ENCODE measurements at regions not wholly inside any gene's neighbourhood (a gene's known extent, or its start where the extent isn't known, plus 50 kb on each side); places are given as distances from the start of the nearest gene placed in this dataset.

DNA sequence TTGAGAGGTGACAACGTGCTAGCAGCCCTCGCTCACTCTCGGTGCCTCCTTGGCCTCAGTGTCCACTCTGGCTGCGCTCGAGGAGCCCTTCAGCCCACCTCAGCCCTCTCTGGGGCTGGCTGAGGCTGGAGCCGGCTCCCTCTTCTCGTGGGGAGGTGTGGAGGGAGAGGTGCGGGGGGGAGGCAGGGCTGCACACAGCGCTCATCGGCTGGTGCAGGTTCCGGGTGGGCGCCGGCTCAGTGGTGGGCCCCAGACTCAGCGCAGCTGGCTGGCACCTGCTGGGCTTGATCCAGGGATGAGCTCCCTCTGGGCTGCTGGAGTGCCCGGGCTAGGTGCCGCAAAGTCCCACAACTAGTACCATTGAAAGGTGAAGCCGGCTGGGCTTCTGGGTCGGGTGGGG, 957.8 kb upstream of the GJE1 start:
- peaks cover 3% of the 10 kb centered on the region for H3K9me3 Mint-ChIP-seq
- no peaks in the 10 kb centered on the region for H3K4me1 Mint-ChIP-seq
- no peak overlapping the region for H3K4me3 Mint-ChIP-seq

DNA sequence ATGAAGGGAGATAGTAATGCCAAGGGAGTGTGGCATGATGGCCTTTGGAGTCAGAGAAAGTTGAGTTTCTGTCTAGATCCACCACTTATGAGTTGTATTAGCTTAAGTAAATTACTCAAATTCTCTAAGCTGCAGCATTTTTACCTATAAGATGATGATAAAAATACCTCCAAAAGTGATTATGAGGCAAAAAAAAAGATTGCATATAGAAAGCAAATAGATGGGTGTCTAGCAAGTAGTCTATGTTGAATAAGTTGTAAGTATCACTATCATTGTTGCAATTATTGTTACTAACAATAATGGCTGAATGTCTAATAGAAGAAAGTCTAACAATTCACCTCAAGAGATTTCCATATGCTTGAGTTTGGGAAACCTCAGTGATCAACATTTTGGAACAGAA, 959.2 kb upstream of the GJE1 start:
- Mint-ChIP-seq H3K27me3 (ENCODE audit: low read depth) (peaks cover 4% of the 10 kb centered on the region), H3K4me1 (peaks cover 5% of the 10 kb centered on the region), H3K27ac (no peak overlapping the region), H3K36me3 (ENCODE audit: low read depth) (no peaks in the 10 kb centered on the region), H3K9me3 (peaks cover 3% of the 10 kb centered on the region), H3K4me3 (no peak overlapping the region)
- TF ChIP-seq, protein P1, sequence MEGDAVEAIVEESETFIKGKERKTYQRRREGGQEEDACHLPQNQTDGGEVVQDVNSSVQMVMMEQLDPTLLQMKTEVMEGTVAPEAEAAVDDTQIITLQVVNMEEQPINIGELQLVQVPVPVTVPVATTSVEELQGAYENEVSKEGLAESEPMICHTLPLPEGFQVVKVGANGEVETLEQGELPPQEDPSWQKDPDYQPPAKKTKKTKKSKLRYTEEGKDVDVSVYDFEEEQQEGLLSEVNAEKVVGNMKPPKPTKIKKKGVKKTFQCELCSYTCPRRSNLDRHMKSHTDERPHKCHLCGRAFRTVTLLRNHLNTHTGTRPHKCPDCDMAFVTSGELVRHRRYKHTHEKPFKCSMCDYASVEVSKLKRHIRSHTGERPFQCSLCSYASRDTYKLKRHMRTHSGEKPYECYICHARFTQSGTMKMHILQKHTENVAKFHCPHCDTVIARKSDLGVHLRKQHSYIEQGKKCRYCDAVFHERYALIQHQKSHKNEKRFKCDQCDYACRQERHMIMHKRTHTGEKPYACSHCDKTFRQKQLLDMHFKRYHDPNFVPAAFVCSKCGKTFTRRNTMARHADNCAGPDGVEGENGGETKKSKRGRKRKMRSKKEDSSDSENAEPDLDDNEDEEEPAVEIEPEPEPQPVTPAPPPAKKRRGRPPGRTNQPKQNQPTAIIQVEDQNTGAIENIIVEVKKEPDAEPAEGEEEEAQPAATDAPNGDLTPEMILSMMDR (IDR thresholded peaks at IDR 0.05; ENCODE audit: unreplicated experiment in 3 of 3), result no peak

More for the DNA sequence above, 957.8 kb upstream of the GJE1 start:
- Mint-ChIP-seq H3K27me3 (ENCODE audit: low read depth) (peaks cover 4% of the 10 kb centered on the region), H3K27ac (no peak overlapping the region), H3K36me3 (ENCODE audit: low read depth) (no peaks in the 10 kb centered on the region)
- TF ChIP-seq, protein P1 (IDR thresholded peaks at IDR 0.05; ENCODE audit: unreplicated experiment in 3 of 3), result no peak

- no peaks in the 10 kb centered on the region for H3K9me3 Mint-ChIP-seq
- H3K4me3 Mint-ChIP-seq, result no peak overlapping the region
- TF ChIP-seq, protein P1 (IDR thresholded peaks at IDR 0.05; ENCODE audit: unreplicated experiment in 3 of 3), result no peak
- no peaks in the 10 kb centered on the region for H3K36me3 Mint-ChIP-seq (ENCODE audit: low read depth)
- no peak overlapping the region for H3K27ac Mint-ChIP-seq
- H3K4me1 Mint-ChIP-seq, result peaks cover 10% of the 10 kb centered on the region
- no peaks in the 10 kb centered on the region for H3K27me3 Mint-ChIP-seq (ENCODE audit: low read depth)
These were observed 963.3 kb upstream of the GJE1 start for GRCh38 chr6:141169419-141169818.

DNA sequence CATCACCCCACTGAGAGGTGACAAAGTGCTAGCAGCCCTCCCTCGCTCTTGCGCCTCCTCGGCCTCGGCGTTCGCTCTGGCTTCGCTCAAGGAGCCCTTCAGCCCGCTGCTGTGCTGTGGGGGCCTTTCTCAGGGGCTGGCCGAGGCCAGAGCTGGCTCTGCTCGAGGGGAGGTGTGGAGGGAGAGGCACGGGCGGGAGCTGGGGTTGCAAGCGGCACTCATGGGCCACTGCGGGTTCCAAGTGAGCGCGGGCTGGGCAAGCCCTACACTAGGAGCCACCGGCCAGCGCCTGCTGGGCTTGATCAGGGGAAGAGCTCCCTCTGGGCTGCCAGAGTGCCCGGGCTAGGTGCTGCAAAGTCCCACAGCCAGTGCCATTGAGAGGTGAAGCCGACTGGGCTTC, 964.8 kb upstream of the GJE1 start:
- H3K27me3 Mint-ChIP-seq (ENCODE audit: low read depth), result no peaks in the 10 kb centered on the region
- H3K4me3 Mint-ChIP-seq, result no peak overlapping the region
- H3K36me3 Mint-ChIP-seq (ENCODE audit: low read depth), result no peaks in the 10 kb centered on the region
- no peaks in the 10 kb centered on the region for H3K9me3 Mint-ChIP-seq
- TF ChIP-seq, protein P1 (IDR thresholded peaks at IDR 0.05; ENCODE audit: unreplicated experiment in 3 of 3), result no peak
- peaks cover 10% of the 10 kb centered on the region for H3K4me1 Mint-ChIP-seq
- H3K27ac Mint-ChIP-seq, result no peak overlapping the region

DNA sequence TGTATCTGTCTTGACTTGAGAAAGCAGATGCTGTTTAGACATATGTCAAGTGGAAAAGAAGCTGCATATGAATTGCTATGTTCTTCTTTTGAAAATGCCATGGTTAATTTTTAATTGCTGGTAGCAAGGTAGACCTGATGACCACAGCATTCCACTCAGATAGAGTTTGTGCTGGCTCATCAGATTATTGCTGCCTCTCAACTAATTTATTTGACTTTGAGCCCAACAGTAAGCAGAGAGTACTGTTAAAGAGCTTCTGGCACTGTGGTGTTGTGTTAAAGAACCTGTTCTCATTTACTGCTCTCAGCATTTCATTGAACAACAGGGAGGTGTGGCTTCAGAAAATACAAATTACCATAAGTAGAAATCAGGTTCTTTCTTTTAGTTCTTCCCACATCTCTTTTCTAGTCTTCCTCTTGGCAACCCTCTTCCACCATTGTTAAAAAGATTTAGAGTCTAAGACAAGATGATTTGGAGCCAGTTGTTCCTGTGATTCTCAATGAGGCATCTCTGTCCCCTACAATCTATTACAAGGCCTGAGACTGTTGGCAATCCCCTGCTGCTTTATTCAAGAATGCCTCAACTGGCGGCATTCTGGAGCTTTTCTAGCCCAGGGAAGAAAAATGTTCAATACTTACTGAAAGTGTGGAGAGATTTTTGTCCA, 967.6 kb upstream of the GJE1 start:
- Mint-ChIP-seq H3K27ac (peak overlapping the region; percentile 73 to 84 (median 78)), H3K36me3 (ENCODE audit: low read depth) (no peaks in the 10 kb centered on the region), H3K9me3 (no peaks in the 10 kb centered on the region), H3K27me3 (ENCODE audit: low read depth) (no peaks in the 10 kb centered on the region), H3K4me3 (no peak overlapping the region), H3K4me1 (peaks cover 10% of the 10 kb centered on the region)
- TF ChIP-seq, protein P1 (IDR thresholded peaks at IDR 0.05; ENCODE audit: unreplicated experiment in 3 of 3), result no peak

Data from nephron (organoid).